Activated CD4-positive, alpha-beta T cell treated with anti-CD3 and anti-CD28 coated beads, Interleukin-2, amount 50 U/mL, for 16 hours (primary cell): ENCODE measurements at regions not wholly inside any gene's neighbourhood (a gene's known extent, or its start where the extent isn't known, plus 50 kb on each side); places are given as distances from the start of the nearest gene placed in this dataset.

Experiments
- DNase-seq: peaks from one replicate; pipeline ENCODE4 v3.0.0-alpha.2; 2020

DNA sequence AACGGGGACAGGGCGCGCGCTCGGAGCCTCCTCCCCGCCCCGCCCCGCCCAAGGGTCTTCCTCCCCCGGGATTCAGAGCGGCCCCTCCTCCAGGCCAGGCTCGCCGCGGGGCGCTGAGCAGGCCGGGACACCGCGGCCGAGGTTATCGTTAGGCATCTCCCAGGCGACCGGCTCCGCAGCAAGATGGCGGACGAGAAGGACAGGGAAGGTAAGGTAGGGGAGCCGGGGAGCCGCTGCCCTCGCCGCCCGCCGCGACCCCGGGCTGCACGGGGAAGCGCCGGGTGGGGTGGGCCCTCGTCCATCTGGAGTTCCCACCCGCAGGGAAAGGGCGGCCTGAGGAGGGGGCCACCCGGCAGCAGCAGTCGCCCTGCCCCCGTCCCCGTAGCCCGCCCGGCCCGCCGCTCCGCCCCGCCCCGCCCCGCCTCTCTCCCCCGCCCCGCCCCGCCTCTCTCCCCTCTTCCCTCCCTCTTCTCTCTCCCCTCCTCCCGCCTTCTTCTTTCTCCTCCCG is 105.9 kb upstream of the HNRNPU start:
- DNase-seq: peak; percentile 68

DNA sequence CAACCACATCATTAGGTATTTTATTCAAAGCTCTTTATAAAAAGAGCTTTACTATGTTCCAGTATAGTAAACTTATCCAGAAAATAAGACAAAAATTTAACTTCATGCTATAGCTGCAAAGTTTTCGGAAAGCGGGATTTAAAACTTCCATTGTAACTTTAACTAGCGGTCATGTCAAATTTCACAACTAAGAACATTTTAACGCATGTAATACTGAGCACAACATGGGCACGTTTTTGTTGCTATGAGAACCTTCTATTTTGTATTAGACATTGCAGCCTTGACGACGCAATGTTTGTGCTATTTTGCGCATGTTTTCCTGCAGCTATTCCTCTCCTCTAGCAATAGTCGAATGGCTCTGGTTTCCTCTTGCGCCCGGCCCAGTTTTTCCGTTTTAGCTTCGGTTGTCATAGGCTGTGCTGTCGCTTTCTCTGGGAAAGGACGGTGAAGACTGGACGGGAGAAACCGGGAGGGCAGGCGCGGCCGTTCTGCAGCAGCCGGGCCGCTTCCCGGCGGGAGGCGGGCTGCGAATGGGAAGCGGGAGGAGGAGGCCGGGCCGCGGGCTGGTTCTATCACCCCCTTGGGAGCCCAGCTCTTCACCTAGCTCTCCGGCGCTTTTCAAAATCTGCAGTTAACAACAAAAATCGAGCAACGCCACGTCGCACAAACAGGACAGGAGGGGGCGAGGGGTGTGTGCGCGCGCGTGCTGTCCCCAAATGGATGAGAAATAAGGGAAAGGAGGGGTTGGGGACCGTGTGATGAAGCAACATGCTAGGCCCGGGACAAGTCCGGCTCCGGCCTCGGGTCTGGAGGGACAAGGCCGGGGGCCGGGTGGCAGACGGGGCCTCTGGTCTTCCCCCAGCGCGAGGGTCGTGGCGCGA is 105.3 kb upstream of the HNRNPU start:
- DNase-seq: peak; percentile 54

GRCh38 chr1:244968881-244969280 is 104.5 kb upstream of the HNRNPU start:
- no peak for DNase-seq

- no peak for DNase-seq
These were observed 104.1 kb upstream of the HNRNPU start for GRCh38 chr1:244968471-244968871.

DNA sequence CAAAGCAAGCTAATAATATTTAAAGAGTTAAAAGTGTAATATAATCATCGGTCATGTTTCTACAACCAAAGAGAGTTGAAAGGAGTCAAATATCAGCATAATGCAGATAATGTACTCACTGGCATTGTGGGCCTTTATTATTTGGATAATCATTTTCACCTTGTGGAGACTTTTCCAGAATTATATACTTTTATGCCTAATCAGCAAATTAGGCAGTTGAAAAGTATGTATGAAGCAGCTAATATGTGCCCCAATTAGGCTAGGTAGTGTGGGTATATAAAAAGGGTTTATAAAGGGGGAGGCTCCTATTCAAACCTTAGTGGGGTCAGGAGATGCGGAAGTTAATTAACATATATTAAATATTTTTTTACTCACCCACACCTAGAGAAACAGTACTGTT is 102.8 kb upstream of the HNRNPU start:
- no peak for DNase-seq

- DNase-seq: no peak
These were observed 101.1 kb upstream of the HNRNPU start for GRCh38 chr1:244965185-244966030.

DNA sequence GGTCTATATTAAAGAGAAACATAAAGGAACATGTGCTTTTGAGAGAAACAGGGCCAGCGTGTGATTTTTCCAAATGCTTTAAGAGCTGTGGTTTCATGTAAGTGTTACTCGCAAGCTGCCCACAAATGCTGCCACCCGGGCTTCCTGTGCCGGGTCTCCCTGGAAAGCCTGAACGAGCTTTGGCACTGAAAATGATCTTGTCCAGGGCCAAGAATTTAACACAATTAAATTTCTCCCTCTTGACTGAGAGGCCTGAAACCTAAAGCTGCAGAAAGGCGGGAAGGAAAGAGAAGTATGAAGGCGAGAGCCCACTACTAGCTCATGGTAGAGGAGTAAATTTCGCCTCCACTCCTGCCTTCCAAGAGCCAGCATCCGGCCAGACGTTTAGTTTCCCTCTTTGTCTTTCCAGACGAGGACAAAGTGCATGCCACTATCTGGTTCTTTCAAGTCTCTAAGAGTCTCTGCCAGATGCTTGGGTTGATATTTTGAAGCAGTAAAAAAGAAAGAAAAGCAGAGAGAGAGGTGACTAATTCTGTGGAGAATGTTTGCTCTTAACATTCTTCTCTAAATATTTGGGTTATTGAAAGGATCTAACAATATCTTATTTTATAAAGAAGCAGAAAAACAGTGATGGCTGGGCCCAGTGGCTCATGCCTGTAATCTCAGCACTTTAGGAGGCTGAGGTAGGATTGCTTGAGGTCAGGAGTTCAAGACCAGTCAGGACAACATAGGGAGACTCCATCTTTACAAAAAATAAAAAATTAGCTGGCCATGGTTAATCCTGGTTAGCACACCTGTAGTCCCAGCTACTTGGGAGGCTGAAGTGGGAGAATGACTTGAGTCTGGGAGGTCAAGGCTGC is 100.0 kb upstream of the HNRNPU start:
- peak; percentile 46 for DNase-seq

DNA sequence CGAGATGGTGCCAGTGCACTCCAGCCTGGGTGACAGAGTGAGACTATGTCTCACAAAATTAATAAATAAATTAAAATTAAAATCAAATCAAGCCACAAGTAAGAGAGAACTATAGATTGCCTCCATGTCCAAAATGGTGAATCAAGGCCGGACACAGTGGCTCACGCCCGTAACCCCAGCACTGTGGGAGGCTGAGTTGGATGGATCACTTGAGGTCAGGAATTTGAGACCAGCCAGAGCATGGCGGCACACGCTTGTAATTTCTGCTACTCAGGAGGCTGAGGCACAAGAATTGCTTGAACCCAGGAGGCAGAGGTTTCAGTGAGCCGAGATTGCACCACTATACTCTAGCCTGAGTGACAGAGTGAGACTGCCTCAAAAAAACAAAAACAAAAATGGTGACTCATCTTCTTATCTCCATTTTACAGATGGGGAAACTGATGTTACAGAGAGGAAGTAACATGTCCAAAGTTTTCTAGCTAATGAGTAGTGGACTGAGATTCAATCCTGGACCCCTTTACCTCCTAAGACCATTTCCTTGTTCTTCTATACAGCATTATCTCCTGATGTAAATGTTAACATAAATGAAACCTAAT is 99.0 kb upstream of the HNRNPU start:
- peak; percentile 44 for DNase-seq

DNA sequence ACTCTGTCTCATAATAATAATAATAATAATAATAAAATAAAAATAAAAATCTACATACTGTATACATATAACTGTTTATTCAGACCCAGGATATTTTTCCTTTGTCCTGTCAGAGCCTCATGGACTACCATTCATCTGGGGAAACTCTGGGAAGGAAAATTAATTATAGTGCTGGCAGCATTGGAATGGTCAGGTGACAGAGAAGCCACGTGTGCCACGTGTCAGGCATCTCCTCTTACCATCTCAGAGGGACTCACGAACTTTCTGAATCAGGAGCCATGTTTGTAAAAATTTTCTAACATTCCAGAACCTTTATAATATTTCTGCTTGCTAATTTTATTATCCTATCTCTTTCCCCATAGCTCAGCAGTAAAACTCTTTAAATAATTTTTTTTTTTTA is 97.8 kb upstream of the HNRNPU start:
- no peak for DNase-seq

- no peak for DNase-seq
These were observed 96.6 kb upstream of the HNRNPU start for GRCh38 chr1:244960904-244961303.

DNA sequence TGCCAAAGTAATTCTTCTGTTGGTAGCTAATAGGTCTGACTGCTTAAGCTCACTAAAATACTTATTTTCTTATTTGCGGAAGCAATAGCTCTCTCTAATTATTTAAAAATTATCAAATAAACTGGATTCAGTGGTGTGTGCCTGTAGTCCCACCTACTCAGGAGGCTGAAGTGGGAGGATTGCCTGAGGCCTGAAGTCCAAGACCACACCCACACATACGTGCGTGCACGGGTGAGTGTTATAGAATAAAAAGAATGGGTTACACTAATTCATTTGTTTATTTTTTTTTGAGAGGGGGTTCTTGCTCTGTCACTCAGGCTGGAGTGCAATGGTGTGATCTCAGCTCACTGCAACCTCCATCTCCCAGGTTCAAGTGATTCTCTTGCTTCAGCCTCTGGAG is 94.2 kb upstream of the HNRNPU start:
- no peak for DNase-seq

DNA sequence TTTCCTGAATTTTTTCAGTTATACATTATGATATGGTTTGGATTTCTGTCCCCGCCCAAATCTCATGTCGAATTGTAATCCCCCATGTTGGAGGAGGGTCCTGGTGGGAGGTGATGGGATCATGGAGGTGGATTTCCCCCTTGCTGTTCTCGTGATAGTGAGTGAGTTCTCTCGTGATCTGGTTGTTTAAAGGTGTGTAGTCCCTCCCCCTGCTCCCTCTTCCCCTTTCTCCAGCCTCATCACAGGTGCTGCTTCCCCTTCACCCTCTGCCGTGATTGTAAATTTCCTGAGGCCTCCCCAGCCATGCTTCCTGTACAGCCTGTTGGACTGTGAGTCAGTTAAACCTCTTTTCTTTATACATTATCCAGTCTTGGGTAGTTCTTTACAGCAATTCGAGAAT is 93.2 kb upstream of the HNRNPU start:
- DNase-seq: no peak

DNA sequence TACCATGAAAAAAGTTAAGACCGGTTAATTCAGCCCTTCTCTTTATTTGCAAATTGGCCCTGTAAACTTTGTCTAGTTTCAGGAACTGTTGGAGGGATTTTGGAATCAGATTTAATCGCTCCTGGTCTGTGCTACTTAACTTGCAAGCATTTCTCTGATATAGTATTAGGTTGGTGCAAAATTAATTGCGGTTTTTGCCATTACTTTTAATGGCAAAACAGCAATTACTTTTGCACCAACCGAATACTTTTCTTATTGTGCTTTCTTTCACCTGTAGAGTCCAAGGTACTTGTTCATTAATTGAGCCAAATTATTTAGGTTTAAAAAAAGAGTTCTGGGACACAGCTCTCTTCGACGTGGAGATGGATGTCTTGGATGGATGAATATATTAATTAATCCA is 92.8 kb upstream of the HNRNPU start:
- no peak for DNase-seq

DNA sequence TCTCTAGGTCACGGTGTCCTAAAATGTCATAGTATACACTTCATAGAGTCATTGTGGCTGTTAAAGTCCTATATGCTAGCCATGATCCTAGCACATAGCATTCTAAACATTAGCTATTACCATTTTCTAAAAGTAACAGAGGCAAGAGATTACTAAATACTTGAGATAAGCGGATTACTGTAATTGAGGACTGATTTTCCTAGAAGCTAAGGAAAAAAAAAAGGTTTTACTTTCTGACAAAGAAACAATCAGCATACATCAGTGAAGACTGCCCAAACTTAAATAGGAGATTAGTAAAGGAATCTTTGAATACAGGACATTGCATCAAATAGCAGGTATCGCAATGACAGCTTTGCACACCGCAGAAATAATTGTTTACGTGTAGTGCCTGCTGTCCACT is 91.3 kb upstream of the HNRNPU start:
- no peak for DNase-seq

GRCh38 chr1:244954359-244954758 is 90.0 kb upstream of the HNRNPU start:
- DNase-seq: no peak

- no peak for DNase-seq
These were observed 89.6 kb upstream of the HNRNPU start for GRCh38 chr1:244953901-244954300.

DNA sequence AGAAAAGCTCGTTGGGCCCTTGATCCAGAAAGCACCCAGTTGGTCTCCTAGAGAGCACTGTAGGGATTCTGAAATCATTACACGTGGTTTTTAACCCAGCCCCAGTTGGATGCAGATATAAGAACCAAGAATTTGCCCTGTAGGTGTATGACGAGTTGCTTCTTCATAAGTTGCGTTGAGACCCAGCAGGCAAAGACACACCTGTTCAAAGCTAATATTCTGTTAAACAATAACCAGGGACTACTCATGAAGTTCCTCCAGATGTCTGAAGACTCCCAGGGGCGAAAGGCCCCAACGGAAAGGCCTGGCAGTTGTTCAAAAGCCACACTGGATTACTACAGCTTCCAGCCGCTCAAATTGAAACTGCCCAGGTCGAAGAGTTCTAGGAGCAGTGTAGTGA is 88.6 kb upstream of the HNRNPU start:
- no peak for DNase-seq

- no peak for DNase-seq
These were observed 88.1 kb upstream of the HNRNPU start for GRCh38 chr1:244952280-244952933.

DNA sequence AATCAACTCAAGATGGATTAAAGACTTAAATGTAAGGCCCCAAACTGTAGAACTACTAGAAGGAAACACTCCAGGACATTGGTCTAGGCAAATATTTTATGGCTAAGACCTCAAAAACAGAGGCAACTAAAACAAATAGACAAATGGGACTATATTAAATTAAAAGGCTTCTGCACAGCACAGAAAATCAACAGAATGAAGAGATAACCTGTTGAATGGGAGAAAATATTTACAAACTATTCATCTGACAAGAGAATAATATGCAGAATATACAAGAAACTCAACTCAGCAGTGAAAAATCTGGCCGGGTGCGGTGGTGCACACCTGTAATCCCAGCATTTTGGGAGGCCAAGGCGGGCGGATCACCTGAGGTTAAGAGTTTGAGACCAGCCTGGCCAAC is 84.1 kb upstream of the HNRNPU start:
- no peak for DNase-seq

DNA sequence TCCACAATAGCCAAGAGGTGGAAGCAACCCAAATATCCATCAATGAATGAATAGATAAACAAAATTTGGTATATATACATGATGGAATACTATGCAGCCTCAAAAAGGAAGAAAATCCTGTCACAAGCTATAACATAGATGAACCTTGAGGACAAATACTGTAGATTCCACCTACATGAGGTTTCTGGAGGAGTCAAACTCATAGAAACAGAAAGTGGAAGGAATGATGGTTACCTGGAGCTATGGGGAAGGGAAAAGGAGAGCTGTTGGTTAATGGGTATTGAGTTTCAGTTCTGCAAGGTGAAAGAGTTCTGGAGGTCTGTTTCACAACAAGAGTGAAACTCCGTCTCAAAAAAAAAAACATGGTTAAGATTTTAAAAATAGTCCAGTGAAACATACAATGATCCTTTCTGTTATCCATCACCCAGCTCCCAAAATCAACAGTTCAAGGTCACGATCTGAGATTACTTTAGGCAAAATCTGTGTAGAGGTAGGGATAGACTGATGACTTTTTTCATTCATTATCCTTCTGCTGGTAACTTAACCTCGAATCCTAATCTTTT is 80.8 kb upstream of the HNRNPU start:
- no peak for DNase-seq

DNA sequence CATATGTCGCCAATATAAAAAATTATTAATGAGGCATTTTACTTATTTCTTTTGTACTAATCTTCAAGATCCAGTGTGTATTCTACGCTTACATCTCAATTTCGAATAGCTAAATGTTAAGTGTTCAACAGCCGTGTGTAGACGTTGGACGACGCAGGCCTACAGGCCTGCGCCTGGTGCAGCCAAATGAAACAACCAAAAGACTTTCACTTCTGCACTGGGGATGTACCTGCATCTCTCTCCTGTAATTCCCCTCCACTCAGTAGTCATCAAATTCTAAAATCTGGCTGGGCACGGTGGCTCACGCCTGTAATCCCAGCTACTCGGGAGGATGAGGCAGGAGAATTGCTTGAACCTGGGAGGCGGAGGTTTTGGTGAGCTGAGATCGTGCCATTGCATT is 76.8 kb upstream of the HNRNPU start:
- DNase-seq: no peak

- no peak for DNase-seq
These were observed 72.8 kb upstream of the HNRNPU start for GRCh38 chr1:244937099-244937498.
